B cell (primary cell): ENCODE measurements at regions not wholly inside any gene's neighbourhood (a gene's known extent, or its start where the extent isn't known, plus 50 kb on each side); places are given as distances from the start of the nearest gene placed in this dataset.
"Not testable (repeated sequence)": the region's sequence is repeated elsewhere in the genome, so short reads cannot be mapped to it uniquely, and the experiment has no call there.

Experiments used
- ATAC-seq: fragments of 200-7000 bp; cut with Tn5 transposase; one replicate; pipeline ENCODE4 v1.10.0; 2021; ENCODE audit warnings: low read depth, mild to moderate bottlenecking, moderate number of reproducible peaks, moderate library complexity
- CTCF ChIA-PET: fragments of 350-600 bp; sonication (Branson Sonifier 250); formaldehyde crosslinking; loops from one replicate; lab custom pipeline; 2021; ENCODE audit warnings: antibody characterized with exemption, inconsistent platforms; lab: Charles Lee
- POLR2A ChIA-PET: fragments of 350-600 bp; sonication (Branson Sonifier 250); formaldehyde crosslinking; loops from one replicate; lab custom pipeline; 2021; ENCODE audit warnings: antibody characterized with exemption; lab: Charles Lee
- DNase-seq: peaks from one replicate; pipeline ENCODE4 v3.0.0; 2013
- H2AFZ ChIP-seq: 2 replicates; pipeline ENCODE4 v1.6.1; 2012; ENCODE audit warnings: mild to moderate bottlenecking, low read depth, low read length; ENCODE audit not compliant: insufficient read depth, poor library complexity, severe bottlenecking
- H3K27ac ChIP-seq, 2 donors: 1 replicate in 1 of 2; 2 replicates in 1 of 2; pipeline ENCODE4 v1.5.1; 2012 to 2013; ENCODE audit warnings: low read length in 2 of 2, mild to moderate bottlenecking in 2 of 2, moderate library complexity in 1 of 2
- H3K27me3 ChIP-seq, 4 experiments: fragments of 200-600 bp in 1 of 4; sonication (generic) in 1 of 4; replicated peaks in 1 of 4; 1 replicate in 2 of 4; 2 replicates in 2 of 4; pipeline versions ENCODE4 v1.6.1 to v1.7.0; 2013 to 2016; ENCODE audit warnings: low read length in 3 of 4, mild to moderate bottlenecking in 2 of 4, mixed read lengths in 1 of 4, moderate library complexity in 1 of 4; ENCODE audit not compliant: insufficient read depth in 4 of 4, control insufficient read depth in 3 of 4; ENCODE audit errors: control extremely low read depth in 1 of 4
- H3K36me3 ChIP-seq, 2 experiments: replicated peaks in 1 of 2; 1 replicate in 1 of 2; 2 replicates in 1 of 2; pipeline versions ENCODE4 v1.6.1 to v1.7.1; 2013; ENCODE audit warnings: low read length in 1 of 2; ENCODE audit not compliant: insufficient read depth in 2 of 2, control insufficient read depth in 1 of 2; ENCODE audit errors: control extremely low read depth in 1 of 2, extremely low read depth in 1 of 2
- H3K4me1 ChIP-seq, 2 donors: fragments of 200-600 bp in 1 of 2; sonication (generic) in 1 of 2; 1 replicate in 1 of 2; 2 replicates in 1 of 2; pipeline versions ENCODE4 v1.5.1 to v1.6.1; 2013 to 2017; ENCODE audit warnings: low read length in 2 of 2; ENCODE audit not compliant: control insufficient read depth in 2 of 2, insufficient read depth in 2 of 2
- H3K4me2 ChIP-seq: replicated peaks from 2 replicates; pipeline ENCODE3; 2012; ENCODE audit warnings: mild to moderate bottlenecking, low read depth, low read length; ENCODE audit not compliant: poor library complexity, severe bottlenecking
- H3K4me3 ChIP-seq, 5 experiments: fragments of 200-600 bp in 1 of 5; sonication (generic) in 1 of 5; 1 replicate in 3 of 5; 2 replicates in 2 of 5; pipeline versions ENCODE4 v1.5.1 to v1.7.0; 2011 to 2016; ENCODE audit warnings: low read length in 4 of 5, mild to moderate bottlenecking in 4 of 5, low read depth in 2 of 5, control low read depth in 1 of 5, moderate library complexity in 1 of 5; ENCODE audit not compliant: insufficient read depth in 1 of 5; ENCODE audit errors: control extremely low read depth in 1 of 5, extremely low read depth in 1 of 5
- H3K79me2 ChIP-seq: fragments of 200-600 bp; sonication (generic); one replicate; pipeline ENCODE4 v1.6.0; 2016; ENCODE audit warnings: low read length; ENCODE audit not compliant: control insufficient read depth, insufficient read depth
- H3K9ac ChIP-seq: fragments of 200-600 bp; sonication (generic); 2 replicates; pipeline ENCODE4 v1.6.1; 2017; ENCODE audit warnings: mild to moderate bottlenecking, low read length, moderate library complexity
- H3K9me3 ChIP-seq, 3 donors: one replicate each; pipeline versions ENCODE4 v1.6.1 to v1.7.1; 2013; ENCODE audit warnings: low read length in 2 of 3; ENCODE audit not compliant: control insufficient read depth in 2 of 3, insufficient read depth in 1 of 3; ENCODE audit errors: control extremely low read depth in 1 of 3
- H4K20me1 ChIP-seq: 2 replicates; pipeline ENCODE4 v1.6.0; 2012; ENCODE audit warnings: mild to moderate bottlenecking, low read length; ENCODE audit not compliant: insufficient read depth, control insufficient read depth, poor library complexity, severe bottlenecking
- H3K27ac Mint-ChIP-seq: one replicate; pipeline ENCODE4 v1.8.0; 2021; ENCODE audit warnings: mixed read lengths
- H3K27me3 Mint-ChIP-seq: one replicate; pipeline ENCODE4 v1.8.0; 2021; ENCODE audit warnings: mixed read lengths
- H3K4me1 Mint-ChIP-seq: one replicate; pipeline ENCODE4 v1.8.0; 2021; ENCODE audit warnings: mixed read lengths
- H3K4me3 Mint-ChIP-seq: one replicate; pipeline ENCODE4 v1.8.0; 2021; ENCODE audit warnings: mixed read lengths
- H3K9me3 Mint-ChIP-seq: one replicate; pipeline ENCODE4 v1.8.0; 2022; ENCODE audit warnings: mixed read lengths; ENCODE audit not compliant: insufficient read depth
- CTCF ChIP-seq: fragments of 200-600 bp; IDR thresholded peaks from one replicate; pipeline ENCODE4 v1.8.0; 2022; ENCODE audit warnings: antibody characterized with exemption, mild to moderate bottlenecking
- EZH2 ChIP-seq: IDR thresholded peaks from 2 replicates; pipeline ENCODE4 v1.6.1; 2012; ENCODE audit warnings: borderline replicate concordance, low read depth, mild to moderate bottlenecking, moderate library complexity, low read length; ENCODE audit not compliant: insufficient read depth, poor library complexity, severe bottlenecking
- WGBS: methylation state at CpG from one replicate; pipeline ENCODE4 v1.1.5; 2013; ENCODE audit warnings: missing lambda C conversion rate; ENCODE audit not compliant: insufficient coverage; 5-methylcytosine and 5-hydroxymethylcytosine counted together
- intact Hi-C: fragments of 100-400 bp; cut with micrococcal nuclease; formaldehyde crosslinking; loops from one replicate; pipeline ENCODE4 v1.10.0; 2022

- ChIA-PET POLR2A (no interaction called here), CTCF (no interaction called here)
- Mint-ChIP-seq H3K4me3 (no peak overlapping the region), H3K27me3 (no peaks in the 10 kb centered on the region), H3K27ac (no peak overlapping the region), H3K4me1 (peaks cover 4% of the 10 kb centered on the region), H3K9me3 (no peaks in the 10 kb centered on the region)
- no peaks in the 10 kb centered on the region for H4K20me1 ChIP-seq
- peaks cover 0 to 5% of the 10 kb centered on the region in 2 donors for H3K4me1 ChIP-seq
- H3K4me3 ChIP-seq = no peak overlapping the region
- no peak overlapping the region for H3K9ac ChIP-seq
- H3K36me3 ChIP-seq = no peaks in the 10 kb centered on the region
- DNase-seq = no peak
- H3K27ac ChIP-seq = no peak overlapping the region
- intact Hi-C loops = no loop called here
- no peak overlapping the region for H2AFZ ChIP-seq
- no peaks in the 10 kb centered on the region for H3K27me3 ChIP-seq
- H3K9me3 ChIP-seq = peaks cover 0 to 5% (median 0%) of the 10 kb centered on the region in 3 donors
- H3K79me2 ChIP-seq = no peaks in the 10 kb centered on the region
- no peak for TF ChIP-seq CTCF
- TF ChIP-seq EZH2 = no peak
- no peak for ATAC-seq
- 96% methylated on average over 28 of the region's 30 CpGs for WGBS
- no peak overlapping the region for H3K4me2 ChIP-seq
Measured at GRCh38 chr16:29232811-29233704, 173.5 kb downstream of the NPIPB11 start.

GRCh38 chr16:29232160-29232705 lies 174.3 kb downstream of the NPIPB11 start:
- H3K36me3 ChIP-seq, H3K27me3 ChIP-seq, H3K4me1 ChIP-seq, H4K20me1 ChIP-seq, H3K9ac ChIP-seq, H3K4me3 Mint-ChIP-seq, POLR2A ChIA-PET, intact Hi-C loops, H3K4me2 ChIP-seq, H3K9me3 ChIP-seq, H3K9me3 Mint-ChIP-seq, H3K27ac Mint-ChIP-seq, ATAC-seq, H3K27ac ChIP-seq, H3K79me2 ChIP-seq, H3K4me1 Mint-ChIP-seq, DNase-seq, H3K27me3 Mint-ChIP-seq, CTCF ChIA-PET, H2AFZ ChIP-seq, H3K4me3 ChIP-seq: not testable (repeated sequence)
- 94% methylated on average over 8 of the region's 10 CpGs for WGBS
